ENCODE measurements at regions not wholly inside any gene's neighbourhood (a gene's known extent, or its start where the extent isn't known, plus 50 kb on each side); places are given as distances from the start of the nearest gene placed in this dataset.

GRCh38 chr2:12871694-12872315 lies 155.1 kb downstream of the TRIB2 start:
- no peak overlapping the region for H2AFZ ChIP-seq (ENCODE audit: low read length)
- H3K9ac ChIP-seq (ENCODE audit: extremely low read depth, insufficient read length, low read length): no peak overlapping the region
- TF ChIP-seq CTCF (conservative IDR thresholded peaks at IDR 0.05): no peak
- H3K4me2 ChIP-seq (ENCODE audit: insufficient read depth, insufficient read length, low read length): no peak overlapping the region
- H3K14ac ChIP-seq (ENCODE audit: insufficient read depth, low read length): no peak overlapping the region
- H2BK15ac ChIP-seq (ENCODE audit: low read depth, low read length): no peak overlapping the region
- no CpG with 5 or more reads among the region's 6 CpGs for WGBS (ENCODE audit: extremely low coverage, insufficient read length, low lambda C conversion rate)
- no peak overlapping the region for H3K18ac ChIP-seq (ENCODE audit: insufficient read length, low read depth, low read length)
- no peak overlapping the region for H2BK120ac ChIP-seq (ENCODE audit: low read depth, low read length, poor library complexity, severe bottlenecking)
- H4K91ac ChIP-seq (ENCODE audit: insufficient read length, low read depth, low read length): no peak overlapping the region
- 0 out of 7 replicates have a peak, but pooled peaks cover 0 to 1% (median 0%) of the 10 kb centered on the region in 3 experiments for H3K36me3 Mint-ChIP-seq (ENCODE audit: insufficient read depth in 1 of 3, low read depth in 3 of 3)
- no peak overlapping the region for H3K4me3 Mint-ChIP-seq
- H3T11ph ChIP-seq (ENCODE audit: low read length): no peak overlapping the region
- no peaks in the 10 kb centered on the region for H3K23me2 ChIP-seq (ENCODE audit: insufficient read length, low read depth, low read length, poor library complexity, severe bottlenecking)
- no peak overlapping the region for H2BK12ac ChIP-seq (ENCODE audit: insufficient read length, low read depth, low read length)
- H3K27ac Mint-ChIP-seq: peak overlapping the region in 1 of 3 experiments; percentile 31; a peak in 2 of 7 replicates
- H3K9me3 ChIP-seq (ENCODE audit: control insufficient read depth, low read depth, low read length): no peaks in the 10 kb centered on the region
- H2BK5ac ChIP-seq (ENCODE audit: insufficient read length, low read length): no peak overlapping the region
- H3K4me1 ChIP-seq (ENCODE audit: insufficient read depth, low read length): peaks cover 3% of the 10 kb centered on the region; the same call in 1 of the 2 replicates
- no peaks in the 10 kb centered on the region for H3K79me2 ChIP-seq (ENCODE audit: insufficient read depth, low read length)
- no peak overlapping the region for H3K27ac ChIP-seq (ENCODE audit: insufficient read length, low read depth, low read length)
- H3K4me1 Mint-ChIP-seq: peaks cover 3 to 4% of the 10 kb centered on the region in 2 experiments; a peak in 3 of 4 replicates
- H3K27me3 Mint-ChIP-seq (ENCODE audit: low read depth): no peaks in the 10 kb centered on the region
- H3K9me3 Mint-ChIP-seq: no peaks in the 10 kb centered on the region
- no peak overlapping the region for H3K4ac ChIP-seq (ENCODE audit: low read depth, low read length)
- H2AK5ac ChIP-seq (ENCODE audit: insufficient read length, low read length): no peak overlapping the region
- H3K79me1 ChIP-seq (ENCODE audit: insufficient read depth, low read depth, low read length, poor library complexity, severe bottlenecking): no peaks in the 10 kb centered on the region
- no peak overlapping the region for H4K5ac ChIP-seq (ENCODE audit: insufficient read length, low read depth, low read length)
- no peaks in the 10 kb centered on the region for H4K20me1 ChIP-seq (ENCODE audit: control insufficient read depth, insufficient read depth, insufficient read length)
- H4K8ac ChIP-seq (replicated peaks; ENCODE audit: insufficient read length, low read depth, low read length): no peak overlapping the region
- DNase-seq: no peak
- H2BK20ac ChIP-seq (ENCODE audit: low read depth, low read length, poor library complexity, severe bottlenecking): no peak overlapping the region
- no peak overlapping the region for H3K56ac ChIP-seq (ENCODE audit: insufficient read length, low read depth, low read length)
- H3K27me3 ChIP-seq (ENCODE audit: insufficient read depth, low read length): no peaks in the 10 kb centered on the region
- no peak overlapping the region for H3K23ac ChIP-seq (ENCODE audit: insufficient read length, low read depth, low read length)
